Stimulated activated CD8-positive, alpha-beta memory T cell treated with anti-CD3 and anti-CD28 coated beads, Interleukin-15, amount 100 ng/mL, for 1 hour (primary cell): ENCODE measurements at regions not wholly inside any gene's neighbourhood (a gene's known extent, or its start where the extent isn't known, plus 50 kb on each side); places are given as distances from the start of the nearest gene placed in this dataset.

Experiments
- DNase-seq: peaks from one replicate; pipeline ENCODE4 v3.0.0-alpha.2; 2020; ENCODE audit warnings: low read depth

DNA sequence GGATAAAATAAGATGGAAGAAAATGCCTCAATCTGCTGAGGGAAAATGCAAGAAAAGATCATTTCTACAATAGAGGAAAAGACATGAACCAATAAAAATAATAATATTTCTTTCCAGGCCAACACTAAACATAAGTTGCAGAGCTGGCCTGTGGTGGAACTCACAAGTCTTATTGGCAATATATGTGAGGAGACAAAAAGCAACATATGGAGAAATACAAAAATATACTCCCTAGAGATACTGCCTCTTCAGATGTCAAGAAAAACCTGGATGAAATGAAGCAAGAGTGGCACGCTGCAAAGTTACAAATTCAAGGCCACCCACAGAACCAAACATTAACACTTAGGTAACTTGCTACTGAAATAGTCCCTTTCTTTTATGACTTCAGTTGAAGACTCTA is 264.9 kb upstream of the FMN2 start:
- DNase-seq: no peak

DNA sequence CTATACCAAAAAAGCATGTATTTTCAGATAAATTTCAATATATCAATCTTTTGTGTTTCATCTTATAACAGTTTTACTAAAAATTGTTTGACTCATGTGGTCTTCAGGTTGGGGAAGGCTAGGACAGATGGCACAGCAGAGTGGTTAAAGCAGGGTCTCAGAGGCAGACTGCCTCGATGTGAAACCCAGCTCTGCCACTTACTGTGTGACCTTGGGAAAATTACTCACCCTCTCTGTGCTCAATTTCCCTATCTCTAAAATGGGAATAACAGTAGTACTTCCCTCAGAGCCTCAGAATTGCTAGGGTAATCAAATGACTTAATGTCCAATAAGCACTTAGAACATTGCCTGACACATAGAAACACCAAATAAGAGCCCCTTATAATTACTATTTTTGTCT is 262.1 kb upstream of the FMN2 start:
- DNase-seq: no peak

DNA sequence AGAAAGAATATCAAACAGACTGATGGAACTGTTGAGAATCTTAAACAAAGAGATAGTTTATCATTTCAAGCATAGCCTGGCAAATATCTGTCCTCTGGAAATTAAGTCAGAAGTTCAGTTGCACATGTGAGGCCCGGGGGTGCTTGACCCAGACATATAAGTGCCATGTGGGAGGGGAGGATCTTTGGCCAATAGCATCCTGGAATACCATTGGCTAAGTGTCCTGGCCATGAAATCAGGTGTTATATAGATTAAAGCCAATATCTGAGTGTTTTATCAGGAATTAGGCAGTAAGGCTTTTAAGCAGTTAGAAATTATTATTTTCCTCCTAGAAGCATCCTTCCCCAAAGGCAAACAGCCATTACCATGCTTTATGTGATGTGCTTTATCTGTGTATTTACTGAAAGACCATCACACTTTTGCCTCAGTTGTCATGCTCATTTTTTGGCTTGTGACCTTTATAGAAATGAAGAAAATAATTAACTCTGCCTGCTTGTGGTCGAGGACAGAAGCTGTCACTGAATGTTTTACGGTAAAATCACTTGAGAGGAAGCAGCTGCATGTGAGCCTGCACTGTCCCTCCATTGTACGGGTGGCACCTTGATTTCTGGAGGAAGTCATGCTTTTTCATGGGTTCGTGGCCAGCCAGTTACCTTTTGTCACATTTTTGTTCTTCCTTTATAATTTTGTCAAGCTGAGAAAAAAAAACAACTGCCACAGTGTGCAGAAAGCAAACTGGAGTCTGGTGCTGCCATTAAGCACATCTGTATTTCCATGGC is 259.9 kb upstream of the FMN2 start:
- no peak for DNase-seq

DNA sequence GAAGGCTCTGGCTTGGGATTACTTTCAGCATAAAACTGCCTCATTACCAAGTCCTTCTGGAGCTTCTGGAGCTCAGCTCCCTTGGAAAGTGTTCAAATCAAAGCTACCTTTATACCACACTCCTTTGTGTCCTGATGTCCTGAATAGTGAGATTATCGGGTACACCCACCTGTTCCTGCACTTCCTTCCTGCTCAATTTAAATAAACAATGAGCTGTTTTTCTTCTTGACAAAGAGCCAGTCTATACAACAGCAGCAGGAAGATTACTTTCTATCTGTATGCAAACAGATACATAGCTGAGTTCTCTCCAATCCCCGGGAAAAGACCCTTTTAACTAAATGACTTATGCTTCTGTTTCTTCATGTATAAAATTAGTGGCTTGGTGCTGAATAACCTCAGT is 258.0 kb upstream of the FMN2 start:
- no peak for DNase-seq

DNA sequence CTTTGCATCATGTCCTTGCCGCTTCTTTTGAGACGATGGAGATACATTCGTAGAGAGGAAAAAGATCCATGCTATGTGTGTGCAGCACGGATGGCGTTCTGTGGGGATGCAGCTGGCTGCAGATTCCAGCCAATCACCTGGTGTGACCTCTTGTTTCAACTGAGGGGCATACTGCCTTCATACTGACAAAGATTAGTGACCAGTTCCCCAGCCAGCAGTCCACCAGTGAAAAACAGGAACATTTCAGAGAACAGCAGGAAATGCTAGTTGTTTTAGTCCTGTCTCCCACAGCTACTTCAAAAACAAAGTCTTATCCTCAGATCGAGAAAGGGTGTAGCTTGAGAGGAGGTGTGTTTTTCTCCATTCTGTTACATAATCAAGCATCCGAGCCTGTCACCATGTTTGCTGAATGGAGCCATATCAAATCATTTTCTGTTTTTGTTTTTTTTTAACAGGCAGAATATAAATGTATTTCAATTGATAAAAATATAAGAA is 255.7 kb upstream of the FMN2 start:
- no peak for DNase-seq

DNA sequence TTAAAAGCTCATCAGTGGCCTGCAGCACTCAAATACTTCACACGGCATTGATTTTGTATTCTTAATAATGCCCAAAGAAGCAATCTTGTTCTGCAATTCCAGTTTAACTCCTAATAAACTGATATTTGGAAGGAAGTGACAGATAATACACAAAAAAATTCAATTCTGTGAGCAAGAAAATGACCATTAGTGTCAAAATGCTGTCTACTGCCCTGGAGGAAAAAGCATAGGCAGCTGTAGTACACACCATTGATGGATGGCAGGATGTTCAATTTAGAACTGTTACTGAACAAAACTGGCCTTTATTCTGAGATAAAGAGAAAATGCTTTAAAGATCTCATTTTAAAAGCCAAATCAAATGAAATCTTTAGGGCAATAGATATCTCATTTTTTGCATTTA is 251.3 kb upstream of the FMN2 start:
- no peak for DNase-seq

DNA sequence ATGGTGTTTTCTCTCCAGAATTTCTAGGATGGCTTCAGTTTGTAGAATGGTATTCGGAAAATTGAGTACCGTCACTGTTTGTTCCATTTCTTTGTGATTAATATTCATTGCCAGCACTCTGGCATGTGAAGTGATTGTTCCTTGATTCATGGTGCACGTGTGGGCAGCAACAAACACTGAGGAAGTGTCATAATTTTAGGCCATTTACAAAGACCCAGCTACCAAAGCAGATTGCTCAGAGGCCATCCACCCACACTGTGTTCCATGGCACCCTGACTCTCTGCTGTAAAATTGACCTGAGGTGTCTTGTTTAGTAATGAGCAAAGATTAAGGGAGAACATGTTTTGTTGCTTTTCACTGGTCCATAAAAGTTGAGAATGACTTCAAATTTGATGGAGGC is 250.9 kb upstream of the FMN2 start:
- no peak for DNase-seq

DNA sequence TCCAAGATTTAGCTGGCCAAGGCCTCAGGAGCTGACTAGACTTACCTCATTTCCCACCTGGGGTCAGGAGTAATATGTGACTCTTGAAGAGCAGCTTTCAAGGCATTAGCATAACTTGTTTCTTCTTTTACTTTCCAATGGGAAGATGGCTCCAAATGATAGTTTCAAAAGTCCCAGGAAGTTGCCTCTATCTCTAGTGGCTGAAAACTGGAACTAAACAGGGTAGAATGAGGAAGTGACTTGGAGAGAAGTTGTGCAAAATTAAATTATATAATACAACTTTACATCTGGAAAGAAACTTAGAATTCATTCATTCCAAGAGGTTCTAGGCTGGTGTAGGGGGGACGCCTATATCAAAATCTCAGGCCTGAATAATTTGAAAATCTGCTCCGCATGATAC is 250.1 kb upstream of the FMN2 start:
- no peak for DNase-seq

DNA sequence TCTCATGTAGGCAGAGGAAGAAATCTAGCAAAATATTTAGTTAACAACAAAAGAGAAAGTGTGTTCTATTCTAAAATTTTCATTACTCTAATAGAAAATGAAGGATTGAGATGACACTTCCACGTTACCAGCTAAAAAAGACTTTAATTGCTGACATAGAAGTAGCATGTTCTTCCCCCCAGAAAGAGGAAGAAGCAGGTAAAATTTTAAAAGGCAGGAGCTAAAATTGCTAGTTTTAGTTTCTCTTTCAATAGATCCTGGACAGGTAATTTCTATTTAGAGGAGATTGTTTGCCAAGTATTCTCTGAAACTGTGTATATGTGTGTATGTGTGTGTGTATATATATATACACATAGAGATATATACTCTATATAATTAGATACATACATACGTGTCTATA is 248.1 kb upstream of the FMN2 start:
- no peak for DNase-seq

DNA sequence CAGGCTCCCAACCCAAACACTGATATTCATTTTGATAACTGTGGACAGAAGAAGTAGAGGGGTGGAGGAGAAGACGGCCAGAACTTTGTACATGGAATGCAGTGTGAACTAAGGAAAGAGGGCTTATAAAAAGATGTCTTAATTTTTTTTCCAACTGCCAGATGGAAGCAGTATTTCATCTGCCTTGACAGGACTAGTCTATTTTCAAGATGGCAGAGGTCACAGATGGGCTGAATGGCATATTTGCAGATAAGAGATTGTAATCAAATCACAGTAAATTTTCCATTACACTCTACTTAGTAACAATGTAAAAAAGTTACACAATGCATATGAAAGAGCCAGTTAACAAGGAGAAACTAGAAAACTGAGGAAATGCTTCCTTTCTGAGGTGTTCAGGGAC is 246.8 kb upstream of the FMN2 start:
- DNase-seq: no peak

DNA sequence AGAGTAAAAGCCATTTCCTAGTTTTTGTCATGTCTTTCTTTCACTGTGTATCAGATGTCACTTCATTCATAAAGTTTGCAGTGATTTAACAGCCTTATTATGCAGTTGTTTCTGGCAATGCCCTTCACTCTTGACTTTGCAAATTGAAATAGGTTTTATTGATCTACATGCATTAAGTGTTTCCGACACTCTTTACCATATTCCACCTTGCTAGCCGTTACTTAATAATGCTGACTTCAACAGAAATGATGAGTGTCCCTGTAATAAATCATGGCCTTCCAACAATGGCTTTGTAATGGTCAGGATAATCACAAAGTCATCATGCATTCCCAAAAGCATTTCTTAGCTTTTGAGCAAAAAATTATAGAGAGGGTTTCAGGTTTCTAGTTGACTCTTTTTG is 236.8 kb upstream of the FMN2 start:
- no peak for DNase-seq

DNA sequence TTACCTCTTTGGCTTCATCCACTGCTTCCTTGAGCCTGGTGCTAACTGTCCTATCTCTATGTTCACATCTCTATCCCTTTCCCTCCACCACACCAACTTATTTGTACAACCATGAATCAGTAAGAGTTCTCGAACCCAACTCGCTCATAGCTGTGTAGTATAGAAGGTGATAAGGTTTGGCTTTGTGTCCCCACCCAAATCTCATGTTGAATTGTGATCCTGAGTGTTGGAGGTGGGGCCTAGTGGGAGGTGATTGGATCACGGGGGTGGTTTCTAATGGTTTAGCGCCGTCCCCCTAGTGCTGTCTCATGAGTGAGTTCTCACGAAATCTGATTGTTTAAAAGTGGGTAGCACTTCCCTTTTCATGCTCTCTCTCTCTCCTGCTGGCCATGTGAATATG is 235.6 kb upstream of the FMN2 start:
- no peak for DNase-seq

DNA sequence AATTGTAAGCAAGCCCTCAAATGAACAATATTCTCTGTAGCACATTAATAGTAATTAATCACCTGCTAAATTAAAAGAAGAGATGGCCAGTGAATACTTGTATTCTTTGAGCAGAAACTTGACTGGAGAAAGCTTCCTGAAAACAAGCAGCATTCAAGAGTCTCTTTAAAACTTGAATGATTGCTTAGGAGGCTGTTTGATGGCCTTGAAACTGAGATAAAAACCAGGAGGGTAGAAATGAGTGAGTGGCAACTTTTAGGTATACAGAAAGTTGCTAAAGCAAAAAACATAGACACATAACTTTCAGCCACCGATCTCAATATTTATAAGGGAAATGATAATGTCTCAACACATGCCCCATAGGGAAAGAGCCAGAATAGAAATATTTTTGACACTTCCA is 234.8 kb upstream of the FMN2 start:
- DNase-seq: no peak

DNA sequence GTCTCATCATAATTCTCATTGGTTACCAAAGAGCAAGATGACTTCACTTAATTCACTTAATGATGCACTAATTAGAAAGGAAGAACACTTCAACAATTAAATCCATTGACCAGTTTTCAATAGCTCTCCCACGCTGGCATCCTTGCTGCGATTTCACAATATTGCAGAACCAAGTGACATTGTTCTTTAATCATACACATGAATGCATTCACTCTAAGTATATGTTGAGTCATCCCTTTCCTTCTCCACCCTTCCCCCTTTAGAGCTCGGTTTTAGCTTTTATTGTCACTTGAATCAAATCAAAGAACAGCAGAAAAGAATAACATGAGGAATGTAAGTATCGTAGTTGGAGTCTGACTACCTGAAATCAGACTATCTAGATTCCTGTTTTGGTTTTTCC is 233.6 kb upstream of the FMN2 start:
- no peak for DNase-seq

DNA sequence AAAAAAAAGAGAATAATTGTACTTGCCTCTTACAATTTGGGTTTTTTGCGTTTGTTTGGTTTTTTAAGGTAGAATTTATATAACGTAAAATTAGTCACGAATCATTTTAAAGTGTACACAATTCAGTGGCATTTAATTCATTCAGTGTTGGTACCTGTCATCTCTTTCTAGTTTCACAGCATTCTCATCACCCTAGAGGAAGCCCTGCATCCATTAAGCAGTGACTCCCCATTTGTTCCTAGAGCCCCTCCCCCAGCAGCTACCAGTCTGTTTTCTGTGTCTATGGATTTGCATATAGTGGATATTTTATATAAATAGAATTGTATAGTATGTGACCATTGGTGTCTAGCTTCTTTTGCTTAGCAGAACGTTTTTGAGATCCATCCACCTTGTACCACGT is 233.2 kb upstream of the FMN2 start:
- DNase-seq: no peak

DNA sequence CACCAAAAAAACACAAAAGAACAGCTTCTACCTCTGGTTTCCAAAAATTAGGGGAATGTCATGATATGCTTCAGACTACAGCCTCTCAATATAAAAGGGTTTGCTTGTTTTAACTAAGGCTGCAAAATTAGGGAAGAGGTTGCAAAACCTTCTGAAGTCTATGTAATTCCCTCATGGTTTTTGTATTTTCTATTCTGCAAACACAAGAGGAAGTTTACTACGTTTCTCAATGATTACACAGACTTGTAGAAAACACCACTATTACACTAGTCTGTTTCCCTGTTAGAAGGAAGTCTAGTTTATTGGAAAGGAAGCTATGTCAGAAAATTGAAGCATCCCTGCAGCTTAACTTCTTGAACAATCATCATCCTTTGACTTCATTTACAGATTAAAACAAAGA is 229.7 kb upstream of the FMN2 start:
- no peak for DNase-seq

DNA sequence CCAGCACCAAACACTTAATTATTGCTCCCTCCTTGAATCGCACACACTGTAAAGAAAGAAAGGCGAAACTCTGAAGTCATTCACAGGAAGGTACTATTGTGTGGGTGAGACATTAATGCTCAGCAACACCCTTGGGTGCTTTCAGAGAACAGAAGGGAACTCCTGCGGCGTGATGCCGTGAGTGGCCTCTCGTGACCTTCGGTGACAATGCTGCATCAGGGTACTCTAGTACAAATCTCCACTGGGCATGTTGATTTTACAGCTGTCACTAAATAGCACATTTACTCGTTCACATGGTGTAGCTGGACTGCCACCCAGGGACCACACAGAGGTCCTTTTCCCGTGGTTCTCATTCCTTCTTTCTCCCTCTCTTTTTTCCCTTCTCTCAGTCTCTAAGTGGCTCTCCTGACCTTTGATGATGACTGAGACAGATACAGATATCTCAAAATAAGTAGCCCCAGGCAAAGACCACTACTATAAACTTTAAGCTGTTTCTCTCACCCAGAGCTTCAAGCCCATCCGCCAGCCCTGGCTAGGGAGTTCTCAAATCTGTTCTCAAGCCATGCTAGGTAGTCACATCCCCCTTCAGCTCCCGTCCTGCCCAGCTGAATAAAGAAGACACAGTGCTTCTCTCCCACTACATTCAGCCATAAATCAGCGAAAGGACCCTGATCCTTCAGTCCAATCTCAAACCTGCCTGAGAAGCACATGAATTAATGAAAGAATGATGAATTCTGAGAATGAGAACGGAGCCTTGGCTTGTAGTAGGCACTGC is 223.4 kb upstream of the FMN2 start:
- no peak for DNase-seq

DNA sequence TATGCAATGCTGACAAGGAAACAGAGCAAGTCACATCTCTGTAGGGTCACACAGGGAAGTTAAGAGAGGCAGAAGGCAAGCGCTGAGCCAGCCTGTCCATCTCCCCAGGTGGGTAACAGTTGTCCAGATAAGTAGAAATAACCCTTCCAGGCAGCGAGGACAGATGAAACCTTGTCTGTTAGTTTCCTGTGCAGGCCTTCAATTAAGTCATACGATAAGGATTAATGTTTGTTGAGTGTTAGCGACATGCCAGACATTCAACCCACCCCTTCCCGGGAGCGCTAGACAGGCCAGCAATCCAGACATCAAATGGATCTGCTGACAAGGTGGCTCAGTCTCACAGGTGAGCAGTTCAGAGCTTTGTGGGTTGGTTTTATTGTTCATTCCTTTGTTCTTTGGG is 221.5 kb upstream of the FMN2 start:
- no peak for DNase-seq

DNA sequence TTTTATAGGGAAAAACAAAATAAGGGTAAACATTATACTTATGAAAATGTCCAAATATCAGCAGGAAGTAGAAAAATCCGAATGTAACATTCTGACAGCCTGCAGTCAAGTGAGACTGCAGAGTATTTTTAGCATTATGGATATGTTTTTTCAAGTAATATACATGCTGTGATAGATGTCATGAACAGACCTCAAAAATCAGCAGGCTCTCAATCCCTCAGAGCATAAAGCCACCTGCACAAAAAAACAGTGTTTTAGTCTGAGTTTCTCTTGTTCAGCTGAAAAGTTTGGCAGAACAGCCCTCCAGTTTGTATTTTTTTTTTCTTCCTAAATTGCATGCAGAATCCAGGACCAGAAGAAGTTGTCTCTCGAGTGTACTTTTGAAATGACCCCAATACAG is 219.1 kb upstream of the FMN2 start:
- DNase-seq: no peak

DNA sequence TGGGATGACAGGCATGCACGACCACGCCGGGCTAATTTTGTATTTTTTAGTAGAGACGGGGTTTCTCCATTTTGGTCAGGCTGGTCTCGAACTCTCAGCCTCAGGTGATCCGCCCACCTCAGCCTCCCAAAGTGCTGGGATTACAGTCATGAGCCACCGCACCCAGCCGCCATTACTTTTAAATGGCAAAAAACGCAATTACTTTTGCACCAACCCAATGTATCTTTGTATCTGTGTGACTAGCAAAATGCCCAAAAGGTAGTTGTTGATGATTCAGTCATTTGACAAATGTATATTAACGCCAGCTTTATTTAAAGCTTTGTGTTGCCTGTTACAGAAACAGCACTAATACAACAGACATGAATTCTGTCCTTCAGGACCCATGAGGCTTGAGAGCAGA is 216.9 kb upstream of the FMN2 start:
- DNase-seq: no peak

DNA sequence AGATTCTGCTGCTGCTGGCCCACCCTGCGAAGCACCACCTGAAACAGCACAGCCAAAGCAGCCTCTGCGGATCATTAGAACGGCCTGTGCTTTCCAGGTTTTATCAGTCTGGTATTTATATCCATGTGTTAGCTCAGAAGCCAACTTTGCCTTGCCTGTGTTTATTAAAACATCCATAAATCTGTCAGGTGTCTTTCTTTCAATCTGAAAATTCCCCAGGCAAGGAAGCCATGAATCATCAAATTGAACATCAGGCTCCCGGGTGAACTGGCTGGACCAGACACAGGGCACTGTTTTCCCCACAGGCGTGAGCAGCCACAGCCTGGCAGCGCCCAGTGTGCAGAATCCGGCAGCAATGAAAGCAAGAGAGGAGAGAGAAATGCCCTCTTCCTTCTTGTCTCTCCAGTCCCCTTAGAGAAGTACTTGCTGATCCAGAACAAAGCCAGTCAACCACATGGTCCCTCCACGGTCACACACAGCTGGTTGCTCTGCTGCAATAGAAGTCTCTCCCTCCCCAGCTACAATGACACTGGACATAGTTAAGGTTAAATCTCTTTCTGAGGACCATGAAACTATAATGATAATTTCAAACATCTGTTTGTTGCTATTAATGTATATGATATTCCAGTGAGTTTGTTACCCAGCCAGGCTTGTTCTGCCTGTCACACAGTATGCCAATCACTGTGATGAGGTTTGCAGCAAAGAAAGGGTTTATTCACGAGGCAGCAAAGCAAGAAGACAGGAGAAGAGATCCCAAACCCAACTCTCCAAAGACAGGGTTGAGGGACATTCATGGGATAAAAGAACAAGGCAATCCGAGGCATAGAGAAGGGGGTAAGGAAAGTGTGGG is 212.1 kb upstream of the FMN2 start:
- no peak for DNase-seq

DNA sequence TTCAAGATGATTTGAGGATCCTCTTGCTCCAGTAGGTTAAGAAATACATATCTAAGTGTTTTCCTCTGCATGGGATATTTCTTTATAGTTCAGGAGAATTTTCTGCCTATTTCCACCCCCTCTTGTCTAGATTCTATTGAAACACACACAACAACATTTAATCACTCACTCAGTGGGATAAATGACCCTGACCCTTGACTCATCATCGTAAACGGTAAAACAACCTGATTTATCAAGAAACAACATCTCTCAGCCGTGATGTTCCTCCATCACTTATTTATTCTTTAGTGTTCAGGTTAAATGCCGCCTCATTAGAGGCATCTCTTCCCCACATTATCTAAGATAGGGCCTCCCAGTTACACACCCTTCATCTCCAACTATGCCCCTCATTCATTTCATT is 208.7 kb upstream of the FMN2 start:
- DNase-seq: no peak

DNA sequence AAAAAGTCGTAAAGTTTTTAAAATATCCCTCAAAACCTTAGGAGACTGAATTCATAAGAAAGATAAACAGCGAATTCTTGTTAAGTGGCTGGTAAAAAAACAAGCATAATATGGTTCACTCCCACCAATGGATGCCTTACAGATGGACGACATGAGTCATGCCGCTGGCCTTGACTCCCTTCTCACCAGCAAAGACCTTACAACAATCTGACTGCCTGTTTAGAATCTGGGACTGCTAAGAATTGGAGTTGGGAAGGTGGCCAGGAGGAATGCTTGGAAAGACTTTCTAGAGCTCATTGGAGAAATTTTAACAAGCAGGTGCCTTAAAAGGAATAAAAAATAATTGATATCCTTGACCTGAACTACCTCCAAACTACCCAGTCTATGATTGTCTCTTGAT is 206.9 kb upstream of the FMN2 start:
- no peak for DNase-seq
